ENCODE measurements at regions not wholly inside any gene's neighbourhood (a gene's known extent, or its start where the extent isn't known, plus 50 kb on each side); places are given as distances from the start of the nearest gene placed in this dataset.

DNA sequence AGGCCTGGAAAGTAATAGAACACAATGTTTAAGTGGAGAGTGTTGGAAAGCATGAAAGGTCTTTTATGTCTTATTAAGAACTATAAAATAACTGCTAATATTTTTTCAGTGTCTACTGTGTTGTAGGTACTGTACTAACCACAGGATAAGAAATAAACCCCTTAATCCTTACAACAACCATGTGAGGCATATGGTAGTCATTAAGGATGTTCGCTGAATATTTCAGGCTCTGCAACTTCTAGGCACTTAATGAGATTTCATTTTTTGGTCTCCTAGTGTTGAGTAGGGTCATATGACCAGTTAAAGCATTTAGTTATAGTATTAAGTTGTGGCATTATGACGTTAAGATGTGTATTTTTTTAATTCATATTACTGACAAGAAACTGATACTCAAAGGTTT lies 346.6 kb upstream of the KCNH7 start:
- no peaks in the 10 kb centered on the region for H3K4me1 ChIP-seq (replicated peaks in 1 of 2)
- WGBS, 10 experiments = 0 to 100% (median 64%) methylated on average over 1 to 2 of the region's 2 CpGs; no CpG with 5 or more reads in 3 of the 10 experiments
- ATAC-seq (replicated peaks in 6 of 8) = no peak
- no peak overlapping the region for H3K4me3 ChIP-seq
- no peak overlapping the region for H3K27ac ChIP-seq
- in situ Hi-C loops (cut with MboI; ENCODE audit: low pct_unique_long_range_greater_than_20kb in 2 of 9, low sequenced_read_pairs in 9 of 9, unreplicated experiment in 9 of 9) = loop anchor here in 8 of 9 experiments (25.0 kb wide), 4 partner anchors 277 to 1302 kb away; partner anchors contain the start of gene FIGN (in 1 of the 8)

DNA sequence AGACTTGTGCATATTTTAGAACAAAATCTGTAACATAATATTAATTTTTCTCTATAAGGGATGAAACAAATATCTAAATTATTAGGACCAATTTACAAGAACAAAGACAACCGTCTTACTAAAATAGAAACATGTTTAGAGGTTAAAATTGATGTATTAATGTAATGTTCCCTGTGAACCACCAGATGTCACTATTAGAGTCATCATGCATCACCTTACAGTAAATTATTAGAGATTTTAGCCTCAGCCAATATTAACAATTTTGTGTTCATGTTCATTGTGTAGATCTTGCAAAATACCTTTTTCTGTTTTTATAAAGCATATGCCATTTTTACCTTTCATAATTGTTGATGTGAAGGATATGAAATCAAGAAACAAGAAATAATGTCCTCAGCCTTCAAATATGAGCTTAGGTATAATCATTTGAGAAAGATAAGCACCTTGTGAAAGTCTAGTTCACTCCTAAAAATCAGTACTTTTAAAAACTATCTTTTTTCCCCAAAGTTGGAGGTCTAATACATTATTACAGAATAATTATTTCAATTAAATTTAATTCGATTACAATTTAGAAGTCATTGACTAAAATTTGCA lies 344.3 kb upstream of the KCNH7 start:
- no peaks in the 10 kb centered on the region for H3K4me1 ChIP-seq (replicated peaks in 1 of 2)
- no peak for ATAC-seq (replicated peaks in 6 of 8)
- in situ Hi-C loops (cut with MboI; ENCODE audit: low pct_unique_long_range_greater_than_20kb in 2 of 9, low sequenced_read_pairs in 9 of 9, unreplicated experiment in 9 of 9) = loop anchor here in 8 of 9 experiments (25.0 kb wide), 4 partner anchors 279 to 1304 kb away; partner anchors contain the start of gene FIGN (in 1 of the 8)
- H3K27ac ChIP-seq = no peak overlapping the region
- H3K4me3 ChIP-seq = no peak overlapping the region
- 44 to 100% (median 58%) methylated on average over 1 to 2 of the region's 2 CpGs for WGBS, 10 experiments

DNA sequence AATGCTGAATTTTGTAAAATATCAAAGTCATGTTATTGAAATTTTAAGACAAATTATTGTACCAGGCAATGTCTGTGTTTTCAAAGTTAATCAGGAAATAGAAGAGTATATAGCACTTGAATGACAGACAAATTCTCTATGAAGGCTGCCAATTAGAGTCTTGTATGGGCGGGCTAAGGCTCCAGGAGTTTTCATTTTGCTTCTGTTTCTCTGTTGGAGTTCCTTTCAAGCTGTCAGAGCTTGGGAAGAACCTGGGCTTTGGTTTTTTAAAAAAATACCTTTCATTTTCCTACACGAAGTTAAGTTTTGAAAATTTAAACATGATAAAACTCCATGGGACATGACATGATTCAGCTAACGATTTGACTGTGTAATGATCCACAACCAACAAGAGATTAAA lies 339.0 kb upstream of the KCNH7 start:
- in situ Hi-C loops (cut with MboI; ENCODE audit: low pct_unique_long_range_greater_than_20kb in 2 of 9, low sequenced_read_pairs in 9 of 9, unreplicated experiment in 9 of 9) = loop anchor here in 8 of 9 experiments (25.0 kb wide), 4 partner anchors 285 to 1310 kb away; partner anchors contain the start of gene FIGN (in 1 of the 8)
- no peak overlapping the region for H3K27ac ChIP-seq

DNA sequence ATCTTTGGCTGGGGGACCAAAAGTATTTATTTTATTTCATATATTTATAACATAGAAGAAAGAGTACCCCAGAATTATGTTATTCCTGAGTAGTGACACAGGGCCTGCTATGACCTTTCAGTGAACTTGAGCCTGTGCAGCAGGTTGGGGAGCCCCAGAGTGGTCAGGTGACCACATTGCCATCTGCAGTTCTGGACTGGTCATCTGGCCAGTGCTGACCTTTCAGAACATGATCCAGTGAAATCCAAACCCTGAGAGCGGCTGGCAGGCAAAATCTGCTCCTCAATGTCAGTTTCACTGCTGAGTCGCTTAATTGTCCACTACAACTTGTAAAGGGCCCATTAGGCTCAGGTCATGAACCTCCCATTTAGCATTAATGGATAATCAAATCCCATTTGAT lies 336.7 kb upstream of the KCNH7 start:
- WGBS, 10 experiments = 46 to 100% (median 84%) methylated on average over 1 to 2 of the region's 2 CpGs; no CpG with 5 or more reads in 2 of the 10 experiments
- in situ Hi-C loops (cut with MboI; ENCODE audit: low pct_unique_long_range_greater_than_20kb in 2 of 9, low sequenced_read_pairs in 9 of 9, unreplicated experiment in 9 of 9) = loop anchor here in 8 of 9 experiments (25.0 kb wide), 4 partner anchors 287 to 1312 kb away; partner anchors contain the start of gene FIGN (in 1 of the 8)
- no peak for ATAC-seq (replicated peaks in 6 of 8)
- Histone ChIP-seq H3K4me3 (no peak overlapping the region), H3K27ac (no peak overlapping the region), H3K4me1 (replicated peaks in 1 of 2) (no peaks in the 10 kb centered on the region)

More for the DNA sequence above, 339.0 kb upstream of the KCNH7 start:
- ATAC-seq (replicated peaks in 6 of 8) = no peak
- 20 to 85% (median 67%) methylated on average over 1 to 3 of the region's 3 CpGs; no CpG with 5 or more reads in 1 of the 10 experiments for WGBS, 10 experiments
- H3K4me1 ChIP-seq (replicated peaks in 1 of 2) = no peaks in the 10 kb centered on the region
- H3K4me3 ChIP-seq = no peak overlapping the region

DNA sequence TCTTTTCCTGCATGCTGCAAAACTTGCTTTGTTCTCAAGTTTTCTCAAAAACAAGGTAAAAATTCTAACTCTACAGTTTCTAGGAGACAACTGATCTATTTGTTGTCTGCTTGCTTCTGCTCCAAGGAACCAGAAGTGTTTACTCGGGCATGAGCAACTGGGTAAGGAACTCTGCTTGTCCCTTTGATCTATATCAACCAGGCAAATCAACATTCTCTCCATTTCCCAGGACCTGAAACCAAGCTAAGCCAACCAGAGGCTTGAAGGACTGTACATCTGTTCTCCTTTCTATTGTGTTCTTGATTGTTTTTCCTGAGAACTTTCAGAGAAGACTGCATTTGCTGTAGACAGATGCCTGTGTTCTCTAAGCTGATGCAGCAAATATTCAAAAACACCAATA lies 335.0 kb upstream of the KCNH7 start:
- ATAC-seq (replicated peaks in 6 of 8) = peak in 1 of 8 experiments; percentile 57
- no peak overlapping the region for H3K27ac ChIP-seq
- no peaks in the 10 kb centered on the region for H3K4me1 ChIP-seq (replicated peaks in 1 of 2)
- 20 to 100% (median 33%) methylated on average over 1 of the region's 1 CpG; no CpG with 5 or more reads in 5 of the 10 experiments for WGBS, 10 experiments
- in situ Hi-C loops (cut with MboI; ENCODE audit: low pct_unique_long_range_greater_than_20kb in 2 of 9, low sequenced_read_pairs in 9 of 9, unreplicated experiment in 9 of 9) = loop anchor here in 1 of 9 experiments (25.0 kb wide), 1 partner anchor 1314 kb away; no protein-coding TSS in a partner anchor
- H3K4me3 ChIP-seq = no peak overlapping the region

DNA sequence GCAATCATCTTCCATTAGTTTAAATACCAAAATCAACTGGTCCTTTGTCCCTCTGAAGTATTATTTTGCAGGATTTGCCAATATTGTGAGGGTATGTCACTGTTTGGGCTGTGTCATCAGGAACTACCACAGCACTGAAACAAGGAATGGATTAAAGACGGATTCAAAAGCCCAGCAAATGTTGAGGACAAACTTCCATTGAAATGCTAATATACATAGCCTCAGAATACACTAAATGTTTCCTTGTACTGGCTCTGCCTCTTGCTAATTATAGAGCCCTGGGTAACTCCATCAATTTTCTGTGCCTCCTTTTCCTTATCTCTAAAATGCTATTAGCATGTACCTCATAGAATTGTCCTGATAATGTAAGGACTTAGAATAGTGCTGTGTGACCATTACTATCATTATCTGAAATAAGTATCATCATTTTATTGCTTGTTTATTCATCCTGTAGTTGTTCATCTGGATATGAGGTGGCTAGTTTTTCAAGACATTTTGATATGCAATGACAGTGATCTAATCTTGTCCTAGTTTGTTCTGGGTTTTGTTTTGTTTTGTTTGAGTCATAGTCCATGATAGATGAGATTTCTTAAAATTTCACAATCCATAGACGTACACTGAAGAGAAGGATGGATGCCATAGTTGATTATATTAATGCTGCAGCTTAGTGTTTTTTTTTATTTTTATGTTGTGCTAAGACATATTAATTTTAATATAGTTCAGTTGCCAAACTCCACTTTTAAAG lies 333.4 kb upstream of the KCNH7 start:
- Histone ChIP-seq H3K27ac (no peak overlapping the region), H3K4me3 (no peak overlapping the region), H3K4me1 (replicated peaks in 1 of 2) (no peaks in the 10 kb centered on the region)
- 30 to 100% (median 50%) methylated on average over 1 to 2 of the region's 2 CpGs; no CpG with 5 or more reads in 2 of the 10 experiments for WGBS, 10 experiments
- in situ Hi-C loops (cut with MboI; ENCODE audit: low pct_unique_long_range_greater_than_20kb in 2 of 9, low sequenced_read_pairs in 9 of 9, unreplicated experiment in 9 of 9) = loop anchor here in 1 of 9 experiments (25.0 kb wide), 1 partner anchor 1315 kb away; no protein-coding TSS in a partner anchor
- peak in 3 of 8 experiments; percentile 32 to 37 (median 34) for ATAC-seq (replicated peaks in 6 of 8)

DNA sequence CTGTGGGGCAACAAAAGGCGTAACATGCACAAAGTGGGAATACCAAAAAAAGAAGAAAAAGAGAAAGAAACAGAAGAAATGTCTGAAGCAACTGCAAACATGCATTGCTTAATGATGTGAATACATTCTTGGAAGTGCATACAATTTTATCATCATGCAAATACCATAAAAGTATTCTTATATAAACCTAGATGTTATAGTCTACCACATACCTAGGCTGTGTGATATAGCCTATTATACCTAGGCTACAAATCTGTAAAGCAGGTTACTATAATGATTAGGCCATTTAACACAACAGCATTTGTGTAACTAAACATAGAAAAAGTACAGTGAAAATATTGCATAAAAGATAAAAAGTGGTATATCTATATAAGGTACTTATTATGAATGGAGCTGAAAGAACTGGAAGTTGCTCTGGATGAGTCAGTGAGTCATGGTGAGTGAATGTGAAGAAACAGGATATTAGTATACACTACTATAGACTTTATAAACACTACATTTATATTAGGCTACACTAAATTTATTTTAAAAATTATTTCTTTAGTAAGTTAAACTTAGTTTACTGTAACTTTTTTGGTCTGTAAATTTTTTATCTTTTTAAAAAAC lies 319.4 kb upstream of the KCNH7 start:
- ATAC-seq (replicated peaks in 6 of 8) = no peak
- H3K4me1 ChIP-seq (replicated peaks in 1 of 2) = no peaks in the 10 kb centered on the region
- WGBS, 10 experiments = 0 to 100% (median 82%) methylated on average over 1 of the region's 1 CpG
- in situ Hi-C loops (cut with MboI; ENCODE audit: low pct_unique_long_range_greater_than_20kb in 2 of 9, low sequenced_read_pairs in 9 of 9, unreplicated experiment in 9 of 9) = loop anchor here in 1 of 9 experiments (25.0 kb wide), 1 partner anchor 1329 kb away; no protein-coding TSS in a partner anchor
- H3K27ac ChIP-seq = no peak overlapping the region
- H3K4me3 ChIP-seq = no peak overlapping the region

DNA sequence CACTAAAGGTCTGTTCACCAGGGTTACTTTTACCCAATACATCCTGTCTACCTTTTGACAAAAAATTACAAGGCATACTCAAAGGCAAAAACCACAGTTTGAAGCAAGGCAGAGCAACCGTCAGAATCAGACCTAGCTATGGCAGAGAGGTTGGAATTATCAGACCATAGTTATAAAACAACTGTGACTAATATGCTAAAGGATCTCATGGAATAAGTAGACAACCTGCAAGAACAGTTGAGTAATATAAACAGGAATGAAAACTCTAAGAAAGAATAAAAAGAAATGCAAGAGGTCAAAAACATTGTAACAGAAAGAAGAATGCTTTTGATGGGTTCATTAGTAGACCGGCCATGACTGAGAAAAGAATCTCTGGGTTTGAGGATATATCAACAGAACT lies 318.8 kb upstream of the KCNH7 start:
- no peak for ATAC-seq (replicated peaks in 6 of 8)
- WGBS, 10 experiments = 36 to 100% (median 92%) methylated on average over 1 to 2 of the region's 2 CpGs
- Histone ChIP-seq H3K4me3 (no peak overlapping the region), H3K27ac (no peak overlapping the region), H3K4me1 (replicated peaks in 1 of 2) (no peaks in the 10 kb centered on the region)
- in situ Hi-C loops (cut with MboI; ENCODE audit: low pct_unique_long_range_greater_than_20kb in 2 of 9, low sequenced_read_pairs in 9 of 9, unreplicated experiment in 9 of 9) = loop anchor here in 1 of 9 experiments (25.0 kb wide), 1 partner anchor 1330 kb away; no protein-coding TSS in a partner anchor

DNA sequence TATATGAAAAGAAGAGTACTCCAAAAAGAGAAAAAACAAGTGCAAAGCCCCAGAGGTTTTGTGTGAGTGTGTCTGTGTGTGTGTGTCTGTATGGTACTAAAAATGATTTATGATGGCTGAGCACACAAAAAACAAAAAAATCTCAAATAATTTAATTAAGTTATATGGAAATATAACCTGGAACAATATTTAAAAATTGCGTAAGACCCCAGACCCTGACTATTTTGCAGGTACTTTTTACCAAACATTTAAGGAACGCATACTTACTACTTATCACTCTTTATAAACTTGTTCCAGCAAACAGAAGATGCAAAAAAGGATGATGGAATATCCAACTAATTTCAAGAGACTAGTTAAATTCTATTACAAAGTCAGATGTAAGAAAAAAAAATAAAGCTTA lies 317.4 kb upstream of the KCNH7 start:
- ATAC-seq (replicated peaks in 6 of 8) = no peak
- no peak overlapping the region for H3K4me3 ChIP-seq
- no peaks in the 10 kb centered on the region for H3K4me1 ChIP-seq (replicated peaks in 1 of 2)
- H3K27ac ChIP-seq = no peak overlapping the region
- in situ Hi-C loops (cut with MboI; ENCODE audit: low pct_unique_long_range_greater_than_20kb in 2 of 9, low sequenced_read_pairs in 9 of 9, unreplicated experiment in 9 of 9) = loop anchor here in 1 of 9 experiments (25.0 kb wide), 1 partner anchor 1331 kb away; no protein-coding TSS in a partner anchor
- 38 to 100% (median 95%) methylated on average over 1 to 2 of the region's 2 CpGs for whole genome bisulfite sequencing, 10 experiments

DNA sequence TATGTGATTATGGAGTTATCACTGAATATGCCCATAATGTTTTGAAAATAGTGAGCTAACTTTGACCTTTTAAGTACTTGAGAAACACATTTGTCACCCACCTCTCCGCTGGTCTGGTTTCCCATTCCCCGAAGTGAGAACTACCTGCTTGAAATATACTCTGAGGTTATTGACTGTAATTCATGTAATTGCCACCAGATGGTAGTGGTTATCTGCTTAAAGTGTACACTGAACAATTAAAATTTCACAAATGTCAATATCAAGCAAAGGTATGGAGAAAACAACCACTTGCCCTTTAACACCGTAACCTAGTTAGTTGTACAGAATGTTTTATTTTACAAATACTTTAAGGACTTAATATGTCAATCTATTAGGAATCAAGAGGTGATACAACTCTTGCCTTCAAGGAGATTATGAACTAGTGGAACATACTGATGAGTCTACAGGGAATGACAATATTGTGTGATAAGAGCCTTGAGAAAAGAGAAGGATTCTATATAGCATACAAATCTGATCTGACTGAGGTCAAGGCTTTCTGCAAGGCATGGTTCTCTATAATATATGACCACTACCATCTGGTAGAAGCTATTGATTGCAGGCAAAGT lies 316.8 kb upstream of the KCNH7 start:
- Histone ChIP-seq H3K4me3 (no peak overlapping the region), H3K27ac (no peak overlapping the region), H3K4me1 (replicated peaks in 1 of 2) (no peaks in the 10 kb centered on the region)
- WGBS, 10 experiments = 0 to 100% (median 67%) methylated on average over 1 to 3 of the region's 3 CpGs
- peak in 3 of 8 experiments; percentile 48 to 70 (median 49) for ATAC-seq (replicated peaks in 6 of 8)
- in situ Hi-C loops (cut with MboI; ENCODE audit: low pct_unique_long_range_greater_than_20kb in 2 of 9, low sequenced_read_pairs in 9 of 9, unreplicated experiment in 9 of 9) = loop anchor here in 1 of 9 experiments (25.0 kb wide), 1 partner anchor 1332 kb away; no protein-coding TSS in a partner anchor

DNA sequence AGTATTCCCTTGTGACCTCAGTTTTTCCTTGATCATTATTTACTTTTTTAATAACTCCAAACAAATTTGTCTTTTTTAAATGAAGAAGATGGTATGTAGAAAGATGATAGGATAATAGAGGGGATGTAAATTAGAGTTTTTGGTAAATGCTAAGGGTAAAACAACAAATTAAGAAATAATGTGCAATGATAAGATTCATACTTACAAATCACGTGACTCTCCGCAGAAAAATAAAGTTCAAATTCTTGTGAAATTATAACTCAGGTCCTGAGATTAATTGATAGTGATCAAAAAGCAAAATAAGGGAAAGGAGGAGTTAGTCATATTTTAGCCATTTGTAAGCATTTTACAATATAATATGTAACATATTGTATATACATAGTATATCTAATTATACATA lies 304.1 kb upstream of the KCNH7 start:
- WGBS, 10 experiments = 19 to 100% (median 96%) methylated on average over 2 of the region's 2 CpGs; no CpG with 5 or more reads in 2 of the 10 experiments
- no peak overlapping the region for H3K27ac ChIP-seq
- in situ Hi-C loops (cut with MboI; ENCODE audit: low pct_unique_long_range_greater_than_20kb in 2 of 9, low sequenced_read_pairs in 9 of 9, unreplicated experiment in 9 of 9) = loop anchor here in 2 of 9 experiments (25.0 kb wide), 1 partner anchor 255 kb away; no protein-coding TSS in a partner anchor
- no peak for ATAC-seq (replicated peaks in 6 of 8)
- H3K4me3 ChIP-seq = no peak overlapping the region
- H3K4me1 ChIP-seq (replicated peaks in 1 of 2) = no peaks in the 10 kb centered on the region

DNA sequence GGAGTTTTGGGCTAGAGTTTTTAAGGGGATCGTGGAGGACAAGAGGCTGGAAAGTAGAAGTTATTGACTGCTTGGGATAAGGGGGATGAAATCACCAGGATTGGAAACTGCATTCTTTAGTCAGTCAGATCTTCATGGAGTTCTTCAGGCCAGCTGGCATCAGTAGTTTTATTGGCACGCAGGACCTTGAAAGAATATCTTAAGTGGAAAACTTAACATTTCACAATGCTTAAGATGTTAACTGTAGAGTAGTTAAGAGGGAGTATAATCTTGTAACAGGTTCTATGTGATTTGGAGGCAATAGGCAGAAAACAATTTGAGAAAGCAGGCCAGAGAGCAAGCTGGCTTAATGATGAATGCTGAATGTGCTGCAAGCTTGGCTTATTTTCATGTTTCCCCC lies 300.4 kb upstream of the KCNH7 start:
- 29 to 100% (median 56%) methylated on average over 1 to 2 of the region's 2 CpGs; no CpG with 5 or more reads in 5 of the 10 experiments for WGBS, 10 experiments
- Histone ChIP-seq H3K4me3 (no peak overlapping the region), H3K27ac (no peak overlapping the region), H3K4me1 (replicated peaks in 1 of 2) (no peaks in the 10 kb centered on the region)
- no peak for ATAC-seq (replicated peaks in 6 of 8)
- in situ Hi-C loops (cut with MboI; ENCODE audit: low pct_unique_long_range_greater_than_20kb in 2 of 9, low sequenced_read_pairs in 9 of 9, unreplicated experiment in 9 of 9) = loop anchor here in 2 of 9 experiments (25.0 kb wide), 1 partner anchor 252 kb away; no protein-coding TSS in a partner anchor
